22Rv1 (cell line): ENCODE measurements at regions not wholly inside any gene's neighbourhood (a gene's known extent, or its start where the extent isn't known, plus 50 kb on each side); places are given as distances from the start of the nearest gene placed in this dataset.

Experiments
- H3K27ac ChIP-seq: fragments of 450-650 bp; 2 replicates; pipeline ENCODE4 v1.5.1; 2017
- CTCF ChIP-seq: fragments of 450-650 bp; IDR thresholded peaks from 2 replicates; pipeline ENCODE4 v1.5.1; 2017; ENCODE audit warnings: mild to moderate bottlenecking
- ZFX ChIP-seq: fragments of 450-650 bp; IDR thresholded peaks from 2 replicates; pipeline ENCODE4 v1.6.1; 2017; ENCODE audit warnings: antibody characterized with exemption, borderline replicate concordance

DNA sequence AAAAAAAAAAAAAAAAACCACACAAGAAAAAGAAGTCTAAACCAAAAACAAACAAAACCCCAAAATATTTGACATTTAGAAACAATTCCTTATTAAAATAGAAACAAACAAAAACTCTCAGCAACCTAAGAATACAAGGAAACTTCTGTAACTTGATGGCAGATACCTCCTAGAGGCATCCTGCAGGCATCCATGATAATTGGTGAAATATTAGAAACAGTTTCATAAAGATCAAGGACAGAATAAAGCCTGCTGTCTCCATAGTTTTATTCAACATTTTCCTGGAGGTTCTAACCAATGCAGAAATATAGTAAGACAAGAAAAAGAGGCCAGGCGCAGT lies 63.0 kb upstream of the TRPM1 start:
- no peak overlapping the region for H3K27ac ChIP-seq
- TF ChIP-seq CTCF = no peak
- TF ChIP-seq ZFX = no peak

DNA sequence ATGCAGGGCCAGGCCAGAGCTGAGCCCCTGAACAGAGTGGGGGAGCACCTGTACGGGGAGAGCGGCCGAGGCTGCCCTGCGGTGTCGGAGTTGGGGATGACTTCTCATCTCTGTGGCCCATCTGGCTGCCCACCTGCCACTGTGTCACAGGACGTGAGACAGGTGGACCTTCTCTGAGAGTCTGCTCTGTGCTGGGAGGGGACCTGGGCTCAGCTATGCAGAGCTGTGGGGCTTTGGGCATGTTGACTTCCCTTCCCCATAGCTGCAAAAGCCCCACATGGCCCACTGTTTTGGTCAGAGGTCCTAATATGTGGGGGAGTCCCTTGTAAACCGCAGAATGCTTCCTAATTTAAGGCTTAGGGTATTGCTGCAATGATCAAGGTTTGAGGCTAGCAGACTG lies 68.0 kb upstream of the TRPM1 start:
- no peak overlapping the region for H3K27ac ChIP-seq
- TF ChIP-seq ZFX = no peak
- no peak for TF ChIP-seq CTCF

DNA sequence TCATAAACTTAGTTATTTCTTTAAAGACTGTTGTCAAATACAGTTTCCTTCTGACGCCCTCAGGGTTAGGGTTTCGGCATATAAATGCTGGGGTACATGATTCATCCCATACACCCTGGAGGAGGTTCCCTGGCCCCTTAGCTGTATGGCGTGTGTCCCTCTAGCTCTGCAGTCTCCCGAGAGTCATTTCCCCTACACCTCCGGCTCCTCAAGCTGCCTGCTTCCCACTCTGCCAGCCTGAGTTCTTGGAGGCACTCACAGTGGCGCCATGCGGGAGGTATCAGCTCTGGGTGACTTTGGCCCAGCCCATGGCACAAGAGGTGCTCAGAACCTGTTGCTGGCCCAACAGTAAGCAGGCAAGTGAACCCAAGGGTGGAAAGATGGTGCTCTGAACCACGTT lies 70.2 kb upstream of the TRPM1 start:
- H3K27ac ChIP-seq = no peak overlapping the region
- no peak for TF ChIP-seq ZFX
- TF ChIP-seq CTCF = no peak

GRCh38 chr15:31172606-31173005 lies 71.1 kb upstream of the TRPM1 start:
- TF ChIP-seq CTCF (no peak), ZFX (no peak)
- no peak overlapping the region for H3K27ac ChIP-seq

- TF ChIP-seq ZFX (no peak), CTCF (no peak)
- H3K27ac ChIP-seq = no peak overlapping the region
These were observed 72.4 kb upstream of the TRPM1 start for GRCh38 chr15:31173790-31174450.

GRCh38 chr15:31175484-31175883 lies 74.0 kb upstream of the TRPM1 start:
- no peak for TF ChIP-seq CTCF
- TF ChIP-seq ZFX = no peak
- no peak overlapping the region for H3K27ac ChIP-seq

DNA sequence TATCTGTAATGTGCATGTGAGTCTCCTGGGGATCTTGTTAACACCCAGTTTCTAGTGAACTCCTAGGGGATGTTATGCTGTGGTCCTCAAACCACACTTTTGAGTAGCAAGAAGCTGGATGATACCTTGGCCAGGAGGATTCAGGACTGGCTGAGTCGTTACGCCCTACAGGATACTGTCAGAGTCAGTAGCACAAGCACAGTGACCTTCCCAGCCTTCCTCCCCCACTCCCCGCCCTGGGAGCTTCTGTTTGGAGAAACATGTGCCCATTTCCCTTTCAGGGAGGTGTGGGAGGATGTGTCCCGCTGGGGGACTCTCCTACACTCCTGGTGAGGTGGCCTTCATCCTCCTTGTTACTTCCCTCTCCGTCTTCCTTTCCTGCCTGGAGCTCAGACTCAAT lies 76.4 kb upstream of the TRPM1 start:
- no peak for TF ChIP-seq CTCF
- TF ChIP-seq ZFX = no peak
- H3K27ac ChIP-seq = no peak overlapping the region
